ENCODE measurements at regions not wholly inside any gene's neighbourhood (a gene's known extent, or its start where the extent isn't known, plus 50 kb on each side); places are given as distances from the start of the nearest gene placed in this dataset.
"Not testable (repeated sequence)": the region's sequence is repeated elsewhere in the genome, so short reads cannot be mapped to it uniquely, and the experiment has no call there.

DNA sequence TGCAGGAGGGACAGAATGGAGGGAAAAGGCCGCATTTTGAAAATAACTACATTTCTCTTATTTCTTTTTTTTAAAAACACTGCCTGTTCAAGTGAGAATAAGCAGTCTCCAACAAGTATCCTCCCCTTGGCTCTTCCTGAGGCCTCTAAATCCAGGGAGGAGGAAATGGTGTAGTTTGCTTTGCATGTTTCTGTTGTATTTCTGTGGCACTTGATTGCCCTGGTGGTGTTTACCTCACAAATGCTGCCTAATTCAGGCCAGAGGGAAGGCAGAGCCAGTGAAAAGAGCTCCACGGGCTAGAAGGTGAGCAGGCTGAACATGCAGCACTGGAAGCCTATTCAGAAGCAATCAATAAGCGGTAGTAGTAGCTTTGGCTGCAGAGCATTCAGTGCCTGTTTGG is 149.3 kb upstream of the ATP11B start:
- Histone ChIP-seq H3K36me3 (ENCODE audit: control insufficient read depth, low read length) (no peaks in the 10 kb centered on the region), H4K20me1 (ENCODE audit: control insufficient read depth, insufficient read depth, low read depth, low read length) (no peaks in the 10 kb centered on the region), H3K4me2 (ENCODE audit: low read length) (no peak overlapping the region), H3K9me2 (replicated peaks; ENCODE audit: control insufficient read depth, low read length) (no peaks in the 10 kb centered on the region), H3K4me3 (ENCODE audit: low read length) (no peak overlapping the region), H3K79me2 (ENCODE audit: control insufficient read depth, low read length) (no peaks in the 10 kb centered on the region), H3K9me3 (ENCODE audit: control insufficient read depth, insufficient read depth, low read length) (no peaks in the 10 kb centered on the region), H3F3A (ENCODE audit: control insufficient read depth, insufficient read depth) (no peaks in the 10 kb centered on the region), H3K27me3 (ENCODE audit: control insufficient read depth, low read length) (peaks cover 8% of the 10 kb centered on the region; the same call in 1 of the 2 replicates), H3K4me1 (ENCODE audit: control insufficient read depth, low read length) (no peaks in the 10 kb centered on the region), H3K27ac (ENCODE audit: low read depth, low read length) (no peak overlapping the region)
- TF ChIP-seq EZH2phosphoT487 (IDR thresholded peaks at IDR 0.05; ENCODE audit: borderline replicate concordance, low read length) (no peak), CTCF (IDR thresholded peaks at IDR 0.05; ENCODE audit: low read depth, low read length, poor library complexity, severe bottlenecking) (no peak)

DNA sequence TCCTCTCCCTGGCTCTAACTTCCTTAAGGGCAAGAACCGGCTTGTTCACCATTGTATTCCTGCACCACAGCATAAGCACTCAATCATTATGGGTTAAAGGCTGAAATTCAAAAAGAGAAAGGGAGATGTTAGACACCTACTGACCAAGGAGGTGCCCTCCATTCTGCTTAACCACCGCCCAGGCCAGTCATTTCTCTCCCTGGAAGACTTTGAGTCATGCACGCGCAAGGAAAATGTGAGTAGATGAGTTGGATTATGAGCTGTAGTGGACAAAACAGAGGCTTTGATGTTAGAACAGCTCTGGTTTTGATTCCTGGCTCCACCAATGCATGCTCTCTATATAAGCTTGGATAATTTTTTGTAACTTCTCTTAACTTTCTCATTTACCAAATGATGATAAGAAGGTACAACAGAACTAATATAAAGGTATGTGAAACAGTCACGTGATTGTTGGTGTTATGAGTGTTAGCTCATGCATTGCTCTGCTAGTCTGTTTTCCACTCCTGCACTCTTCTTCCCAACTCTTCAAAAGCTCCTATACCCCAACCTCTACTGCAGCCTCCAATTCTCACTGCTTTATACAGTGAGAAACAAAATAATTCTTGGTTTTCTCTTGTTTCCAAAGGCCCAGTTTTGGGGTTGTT is 148.4 kb upstream of the ATP11B start:
- Histone ChIP-seq H3K27ac (ENCODE audit: low read depth, low read length) (no peak overlapping the region), H3K36me3 (ENCODE audit: control insufficient read depth, low read length) (no peaks in the 10 kb centered on the region), H3K4me3 (ENCODE audit: low read length) (no peak overlapping the region), H3K9me2 (replicated peaks; ENCODE audit: control insufficient read depth, low read length) (no peaks in the 10 kb centered on the region), H4K20me1 (ENCODE audit: control insufficient read depth, insufficient read depth, low read depth, low read length) (no peaks in the 10 kb centered on the region), H3K9me3 (ENCODE audit: control insufficient read depth, insufficient read depth, low read length) (no peaks in the 10 kb centered on the region), H3F3A (ENCODE audit: control insufficient read depth, insufficient read depth) (no peaks in the 10 kb centered on the region), H3K4me1 (ENCODE audit: control insufficient read depth, low read length) (no peaks in the 10 kb centered on the region), H3K4me2 (ENCODE audit: low read length) (no peak overlapping the region), H3K79me2 (ENCODE audit: control insufficient read depth, low read length) (no peaks in the 10 kb centered on the region), H3K27me3 (ENCODE audit: control insufficient read depth, low read length) (peaks cover 6% of the 10 kb centered on the region; the same call in 1 of the 2 replicates)
- TF ChIP-seq EZH2phosphoT487 (IDR thresholded peaks at IDR 0.05; ENCODE audit: borderline replicate concordance, low read length) = no peak

DNA sequence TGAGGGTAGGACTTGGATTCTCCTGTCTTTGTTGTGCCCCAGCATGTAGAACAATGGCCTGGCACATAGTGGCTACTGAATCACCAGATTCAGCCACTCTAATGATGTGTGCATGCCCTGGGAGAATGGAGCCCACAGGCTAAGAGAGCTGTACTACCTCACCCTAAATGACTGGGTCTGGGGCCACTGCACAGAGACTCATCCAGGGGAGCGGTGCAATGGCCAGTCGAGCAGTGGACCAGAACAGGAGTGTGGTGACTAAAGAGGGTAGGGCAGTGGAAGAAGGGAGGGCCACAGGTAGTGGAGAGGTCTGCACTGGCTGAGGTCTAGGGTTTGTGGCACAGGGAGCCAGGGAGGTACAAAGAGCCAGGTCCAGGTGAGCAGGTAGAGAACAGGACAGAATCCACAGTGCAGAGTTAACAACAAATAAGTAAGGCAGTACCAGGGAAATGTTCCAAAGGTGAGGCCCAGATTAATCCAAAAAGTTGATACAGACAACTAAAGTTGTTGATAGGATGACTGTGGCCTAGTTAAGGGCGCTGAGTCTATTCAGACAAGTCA is 142.7 kb upstream of the ATP11B start:
- Histone ChIP-seq H3K36me3 (ENCODE audit: control insufficient read depth, low read length) (no peaks in the 10 kb centered on the region), H3K27me3 (ENCODE audit: control insufficient read depth, low read length) (0 out of 2 replicates have a peak, but pooled peaks cover 3% of the 10 kb centered on the region), H3K79me2 (ENCODE audit: control insufficient read depth, low read length) (no peaks in the 10 kb centered on the region), H3K4me1 (ENCODE audit: control insufficient read depth, low read length) (no peaks in the 10 kb centered on the region), H3K27ac (ENCODE audit: low read depth, low read length) (no peak overlapping the region), H3F3A (ENCODE audit: control insufficient read depth, insufficient read depth) (no peaks in the 10 kb centered on the region), H3K4me3 (ENCODE audit: low read length) (no peak overlapping the region), H3K4me2 (ENCODE audit: low read length) (no peak overlapping the region), H3K9me3 (ENCODE audit: control insufficient read depth, insufficient read depth, low read length) (no peaks in the 10 kb centered on the region), H4K20me1 (ENCODE audit: control insufficient read depth, insufficient read depth, low read depth, low read length) (no peaks in the 10 kb centered on the region), H3K9me2 (replicated peaks; ENCODE audit: control insufficient read depth, low read length) (no peaks in the 10 kb centered on the region)
- TF ChIP-seq EZH2phosphoT487 (IDR thresholded peaks at IDR 0.05; ENCODE audit: borderline replicate concordance, low read length) = no peak
- no peak for TF ChIP-seq CTCF (IDR thresholded peaks at IDR 0.05; ENCODE audit: low read depth, low read length, poor library complexity, severe bottlenecking)

DNA sequence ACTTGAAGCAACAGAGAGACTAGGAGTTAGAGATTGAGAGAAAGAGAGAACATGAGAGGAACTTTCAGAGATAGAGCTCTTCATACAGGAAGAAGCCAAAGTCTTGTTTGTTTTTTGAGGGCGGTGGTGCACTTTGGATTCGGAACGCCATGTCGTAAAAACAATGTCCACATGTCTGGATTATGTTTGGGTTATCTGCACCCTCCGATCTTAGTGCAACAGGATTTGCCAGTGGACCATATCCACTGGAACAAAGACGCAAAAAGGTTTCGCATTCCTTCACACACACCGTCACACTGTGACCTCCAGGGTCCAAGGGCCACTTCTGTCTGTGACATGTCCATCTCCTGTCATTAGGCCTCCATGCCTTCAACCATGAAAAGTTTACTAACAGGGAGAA is 141.8 kb upstream of the ATP11B start:
- no peaks in the 10 kb centered on the region for H3F3A ChIP-seq (ENCODE audit: control insufficient read depth, insufficient read depth)
- TF ChIP-seq CTCF (IDR thresholded peaks at IDR 0.05; ENCODE audit: low read depth, low read length, poor library complexity, severe bottlenecking) (no peak), EZH2phosphoT487 (IDR thresholded peaks at IDR 0.05; ENCODE audit: borderline replicate concordance, low read length) (no peak)
- no peaks in the 10 kb centered on the region for H3K36me3 ChIP-seq (ENCODE audit: control insufficient read depth, low read length)
- H3K9me2 ChIP-seq (replicated peaks; ENCODE audit: control insufficient read depth, low read length) = no peaks in the 10 kb centered on the region
- H3K27ac ChIP-seq (ENCODE audit: low read depth, low read length) = no peak overlapping the region
- no peaks in the 10 kb centered on the region for H3K9me3 ChIP-seq (ENCODE audit: control insufficient read depth, insufficient read depth, low read length)
- H3K4me2 ChIP-seq (ENCODE audit: low read length) = no peak overlapping the region
- 0 out of 2 replicates have a peak, but pooled peaks cover 3% of the 10 kb centered on the region for H3K27me3 ChIP-seq (ENCODE audit: control insufficient read depth, low read length)
- H3K79me2 ChIP-seq (ENCODE audit: control insufficient read depth, low read length) = no peaks in the 10 kb centered on the region
- no peaks in the 10 kb centered on the region for H3K4me1 ChIP-seq (ENCODE audit: control insufficient read depth, low read length)
- no peak overlapping the region for H3K4me3 ChIP-seq (ENCODE audit: low read length)
- H4K20me1 ChIP-seq (ENCODE audit: control insufficient read depth, insufficient read depth, low read depth, low read length) = no peaks in the 10 kb centered on the region

DNA sequence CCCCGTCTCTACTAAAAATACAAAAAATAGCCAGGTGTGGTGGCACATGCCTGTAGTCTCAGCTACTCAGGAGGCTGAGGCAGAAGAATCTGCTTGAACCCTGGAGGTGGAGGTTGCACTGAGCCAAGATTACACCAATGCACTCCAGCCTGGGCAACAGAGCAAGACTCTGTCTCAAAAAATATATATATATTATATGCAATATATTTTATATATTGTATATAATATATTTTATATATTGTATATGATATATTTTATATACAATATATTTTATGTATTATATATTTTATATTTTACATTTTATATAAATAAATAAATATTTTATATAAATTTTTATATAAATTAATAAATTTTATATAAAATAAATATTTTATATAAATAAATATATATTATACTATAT is 140.2 kb upstream of the ATP11B start:
- H3K4me1 ChIP-seq (ENCODE audit: control insufficient read depth, low read length); H3K9me2 ChIP-seq (replicated peaks; ENCODE audit: control insufficient read depth, low read length); H3K4me3 ChIP-seq (ENCODE audit: low read length); H3K79me2 ChIP-seq (ENCODE audit: control insufficient read depth, low read length); H3F3A ChIP-seq (ENCODE audit: control insufficient read depth, insufficient read depth); H3K9me3 ChIP-seq (ENCODE audit: control insufficient read depth, insufficient read depth, low read length); H3K4me2 ChIP-seq (ENCODE audit: low read length); H3K36me3 ChIP-seq (ENCODE audit: control insufficient read depth, low read length); H3K27ac ChIP-seq (ENCODE audit: low read depth, low read length); H4K20me1 ChIP-seq (ENCODE audit: control insufficient read depth, insufficient read depth, low read depth, low read length); H3K27me3 ChIP-seq (ENCODE audit: control insufficient read depth, low read length): not testable (repeated sequence)
